ENCODE measurements at regions not wholly inside any gene's neighbourhood (a gene's known extent, or its start where the extent isn't known, plus 50 kb on each side); places are given as distances from the start of the nearest gene placed in this dataset.

DNA sequence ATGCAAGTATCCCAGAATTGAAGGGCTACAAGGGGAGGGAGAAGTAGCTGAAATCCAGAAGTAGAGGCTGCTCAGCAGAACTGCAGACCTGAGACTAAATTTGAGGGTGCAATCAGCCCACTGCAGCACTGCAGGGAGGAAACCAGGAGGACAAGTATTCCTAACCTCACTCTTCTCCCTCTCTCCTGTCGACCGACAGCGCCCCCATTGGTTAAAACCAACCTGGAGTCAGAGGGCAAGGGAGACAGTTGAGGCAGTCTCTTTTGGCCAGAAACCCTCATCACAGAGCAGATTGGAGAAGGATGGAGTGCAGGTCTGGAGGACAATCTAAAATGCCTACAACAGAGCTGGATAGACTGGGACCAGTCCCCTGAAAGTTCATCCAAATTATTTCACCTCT, 768.9 kb upstream of the KLHL29 start:
- Mint-ChIP-seq H3K9me3 (peaks cover 14 to 20% of the 10 kb centered on the region in 2 donors), H3K4me1 (no peaks in the 10 kb centered on the region), H3K4me3 (no peak overlapping the region), H3K27me3 (ENCODE audit: low read depth in 2 of 2) (no peaks in the 10 kb centered on the region), H3K27ac (no peak overlapping the region), H3K36me3 (no peaks in the 10 kb centered on the region)
- ATAC-seq (no peak), DNase-seq (no peak)
- Histone ChIP-seq H3K4me1 (ENCODE audit: control insufficient read depth, insufficient read depth, low read length) (no peaks in the 10 kb centered on the region), H3K27ac (ENCODE audit: low read length) (no peak overlapping the region), H3K27me3 (ENCODE audit: control insufficient read depth, insufficient read depth, low read length) (no peaks in the 10 kb centered on the region), H3K36me3 (ENCODE audit: control insufficient read depth, insufficient read depth, low read length) (no peaks in the 10 kb centered on the region), H3K4me3 (ENCODE audit: low read length) (no peak overlapping the region), H3K9me3 (ENCODE audit: control insufficient read depth, insufficient read depth, low read length) (no peaks in the 10 kb centered on the region)
- WGBS (ENCODE audit: insufficient coverage) = 81% methylated on average over 3 of the region's 3 CpGs
- intact Hi-C loops (cut with micrococcal nuclease) = no loop called here
- TF ChIP-seq, protein P1, sequence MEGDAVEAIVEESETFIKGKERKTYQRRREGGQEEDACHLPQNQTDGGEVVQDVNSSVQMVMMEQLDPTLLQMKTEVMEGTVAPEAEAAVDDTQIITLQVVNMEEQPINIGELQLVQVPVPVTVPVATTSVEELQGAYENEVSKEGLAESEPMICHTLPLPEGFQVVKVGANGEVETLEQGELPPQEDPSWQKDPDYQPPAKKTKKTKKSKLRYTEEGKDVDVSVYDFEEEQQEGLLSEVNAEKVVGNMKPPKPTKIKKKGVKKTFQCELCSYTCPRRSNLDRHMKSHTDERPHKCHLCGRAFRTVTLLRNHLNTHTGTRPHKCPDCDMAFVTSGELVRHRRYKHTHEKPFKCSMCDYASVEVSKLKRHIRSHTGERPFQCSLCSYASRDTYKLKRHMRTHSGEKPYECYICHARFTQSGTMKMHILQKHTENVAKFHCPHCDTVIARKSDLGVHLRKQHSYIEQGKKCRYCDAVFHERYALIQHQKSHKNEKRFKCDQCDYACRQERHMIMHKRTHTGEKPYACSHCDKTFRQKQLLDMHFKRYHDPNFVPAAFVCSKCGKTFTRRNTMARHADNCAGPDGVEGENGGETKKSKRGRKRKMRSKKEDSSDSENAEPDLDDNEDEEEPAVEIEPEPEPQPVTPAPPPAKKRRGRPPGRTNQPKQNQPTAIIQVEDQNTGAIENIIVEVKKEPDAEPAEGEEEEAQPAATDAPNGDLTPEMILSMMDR (IDR thresholded peaks at IDR 0.05) = no peak

DNA sequence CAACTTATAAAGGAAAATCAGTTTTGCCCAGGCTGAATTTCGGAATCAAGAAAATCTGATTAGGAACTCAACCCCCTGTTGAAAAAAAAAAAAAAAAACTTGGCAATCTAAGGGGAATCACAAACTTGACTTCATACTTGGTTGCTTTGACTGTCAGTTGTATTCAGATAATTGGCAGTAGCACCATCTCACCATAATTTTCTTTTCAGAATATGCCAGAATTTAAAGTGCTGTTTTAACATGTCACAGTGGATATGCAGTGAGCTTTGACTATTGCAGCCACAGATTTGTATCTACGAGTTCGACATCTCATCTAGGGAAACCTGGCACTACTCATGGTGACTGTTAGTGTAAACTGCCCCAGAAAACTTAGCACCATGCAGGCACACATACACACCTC, 761.4 kb upstream of the KLHL29 start:
- ATAC-seq (no peak), DNase-seq (no peak)
- H3K36me3 ChIP-seq (ENCODE audit: control insufficient read depth, insufficient read depth, low read length) = no peaks in the 10 kb centered on the region
- Mint-ChIP-seq H3K27me3 (ENCODE audit: low read depth in 2 of 2) (no peaks in the 10 kb centered on the region), H3K4me3 (no peak overlapping the region), H3K4me1 (no peaks in the 10 kb centered on the region), H3K9me3 (peaks cover 12 to 19% of the 10 kb centered on the region in 2 donors), H3K27ac (no peak overlapping the region), H3K36me3 (no peaks in the 10 kb centered on the region)
- no peak overlapping the region for H3K27ac ChIP-seq (ENCODE audit: low read length)
- no peak overlapping the region for H3K4me3 ChIP-seq (ENCODE audit: low read length)
- no peaks in the 10 kb centered on the region for H3K27me3 ChIP-seq (ENCODE audit: control insufficient read depth, insufficient read depth, low read length)
- WGBS (ENCODE audit: insufficient coverage) = 68% methylated on average over 3 of the region's 3 CpGs
- intact Hi-C loops (cut with micrococcal nuclease) = no loop called here
- no peaks in the 10 kb centered on the region for H3K9me3 ChIP-seq (ENCODE audit: control insufficient read depth, insufficient read depth, low read length)
- TF ChIP-seq, protein P1 (IDR thresholded peaks at IDR 0.05) = no peak
- no peaks in the 10 kb centered on the region for H3K4me1 ChIP-seq (ENCODE audit: control insufficient read depth, insufficient read depth, low read length)

DNA sequence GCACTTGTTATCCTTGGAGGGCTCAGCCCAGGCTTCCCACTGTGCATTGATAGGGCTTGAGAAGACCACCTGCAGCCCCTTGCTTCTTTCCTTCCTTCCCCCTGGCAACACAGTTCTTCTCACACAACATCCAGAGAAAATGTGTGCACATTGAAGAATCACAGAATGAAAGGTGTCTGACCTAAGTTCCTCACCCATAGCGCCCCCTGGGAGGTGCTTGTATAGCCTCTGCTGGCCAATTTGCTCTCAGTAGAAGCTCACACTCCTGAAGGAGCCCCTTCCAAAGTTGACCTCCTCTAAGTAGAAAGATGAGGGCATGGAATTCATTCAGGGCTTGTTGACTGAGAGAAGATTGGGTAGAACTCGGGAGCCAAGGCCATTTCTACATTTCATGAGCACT, 758.4 kb upstream of the KLHL29 start:
- H3K9me3 ChIP-seq (ENCODE audit: control insufficient read depth, insufficient read depth, low read length) = peaks cover 3% of the 10 kb centered on the region
- peaks cover 3% of the 10 kb centered on the region for H3K36me3 Mint-ChIP-seq
- H3K9me3 Mint-ChIP-seq = peaks cover 13% of the 10 kb centered on the region in 2 donors
- no peak overlapping the region for H3K4me3 ChIP-seq (ENCODE audit: low read length)
- no peak overlapping the region for H3K27ac Mint-ChIP-seq
- intact Hi-C loops (cut with micrococcal nuclease) = no loop called here
- H3K27me3 Mint-ChIP-seq (ENCODE audit: low read depth in 2 of 2) = no peaks in the 10 kb centered on the region
- H3K4me1 Mint-ChIP-seq = no peaks in the 10 kb centered on the region
- no peak overlapping the region for H3K27ac ChIP-seq (ENCODE audit: low read length)
- no peaks in the 10 kb centered on the region for H3K27me3 ChIP-seq (ENCODE audit: control insufficient read depth, insufficient read depth, low read length)
- H3K4me1 ChIP-seq (ENCODE audit: control insufficient read depth, insufficient read depth, low read length) = no peaks in the 10 kb centered on the region
- DNase-seq = no peak
- whole genome bisulfite sequencing (ENCODE audit: insufficient coverage) = 32% methylated on average over 2 of the region's 2 CpGs
- no peaks in the 10 kb centered on the region for H3K36me3 ChIP-seq (ENCODE audit: control insufficient read depth, insufficient read depth, low read length)
- no peak for ATAC-seq
- TF ChIP-seq, protein P1 (IDR thresholded peaks at IDR 0.05) = no peak
- H3K4me3 Mint-ChIP-seq = no peak overlapping the region

DNA sequence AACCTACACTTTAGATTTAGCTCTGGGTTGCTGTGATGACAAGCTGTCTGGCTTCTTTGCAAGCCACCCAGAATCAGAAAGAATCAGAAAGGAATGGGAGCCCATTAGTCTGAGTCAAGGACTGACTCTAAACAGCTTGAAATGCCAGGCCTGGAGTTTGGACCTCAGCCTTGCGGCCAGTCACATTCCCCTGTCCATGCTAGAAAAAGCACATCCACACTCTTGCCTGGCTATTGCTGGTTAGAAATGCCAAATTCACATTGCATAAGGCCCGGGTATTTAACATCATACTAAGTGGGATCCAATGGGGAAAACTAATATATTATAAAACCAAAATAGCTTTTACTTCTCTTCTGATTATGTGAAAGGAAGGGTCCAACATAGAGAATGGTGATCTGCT, 756.8 kb upstream of the KLHL29 start:
- Mint-ChIP-seq H3K27ac (no peak overlapping the region), H3K4me1 (no peaks in the 10 kb centered on the region), H3K9me3 (peaks cover 11% of the 10 kb centered on the region in 2 donors), H3K4me3 (no peak overlapping the region), H3K36me3 (peaks cover 8% of the 10 kb centered on the region), H3K27me3 (ENCODE audit: low read depth in 2 of 2) (no peaks in the 10 kb centered on the region)
- no peak overlapping the region for H3K27ac ChIP-seq (ENCODE audit: low read length)
- intact Hi-C loops (cut with micrococcal nuclease) = no loop called here
- no peak for ATAC-seq
- no peaks in the 10 kb centered on the region for H3K4me1 ChIP-seq (ENCODE audit: control insufficient read depth, insufficient read depth, low read length)
- WGBS (ENCODE audit: insufficient coverage) = 91% methylated on average over 1 of the region's 2 CpGs
- H3K9me3 ChIP-seq (ENCODE audit: control insufficient read depth, insufficient read depth, low read length) = peaks cover 3% of the 10 kb centered on the region
- no peaks in the 10 kb centered on the region for H3K27me3 ChIP-seq (ENCODE audit: control insufficient read depth, insufficient read depth, low read length)
- TF ChIP-seq, protein P1 (IDR thresholded peaks at IDR 0.05) = no peak
- no peak overlapping the region for H3K4me3 ChIP-seq (ENCODE audit: low read length)
- H3K36me3 ChIP-seq (ENCODE audit: control insufficient read depth, insufficient read depth, low read length) = no peaks in the 10 kb centered on the region
- DNase-seq = no peak
